Mucosa of stomach (tissue), 1 donor: ENCODE measurements at regions not wholly inside any gene's neighbourhood (a gene's known extent, or its start where the extent isn't known, plus 50 kb on each side); places are given as distances from the start of the nearest gene placed in this dataset.

Experiments
- H3K27me3 ChIP-seq: one replicate; pipeline ENCODE4 v1.7.0; 2013; ENCODE audit warnings: mild to moderate bottlenecking, low read length; ENCODE audit not compliant: control insufficient read depth, insufficient read depth
- H3K36me3 ChIP-seq: one replicate; pipeline ENCODE4 v1.7.0; 2013; ENCODE audit warnings: low read length; ENCODE audit not compliant: control insufficient read depth, insufficient read depth
- H3K4me1 ChIP-seq: one replicate; pipeline ENCODE4 v1.7.0; 2013; ENCODE audit warnings: mild to moderate bottlenecking, low read length; ENCODE audit not compliant: control insufficient read depth, insufficient read depth
- H3K4me3 ChIP-seq: one replicate; pipeline ENCODE4 v1.7.0; 2013; ENCODE audit warnings: low read length
- H3K9ac ChIP-seq: one replicate; pipeline ENCODE4 v1.7.0; 2013; ENCODE audit warnings: mild to moderate bottlenecking, low read length, moderate library complexity
- H3K9me3 ChIP-seq: one replicate; pipeline ENCODE4 v1.7.0; 2013; ENCODE audit warnings: mild to moderate bottlenecking, low read length, moderate library complexity; ENCODE audit not compliant: control insufficient read depth
- donor health status: Pancreatic carcinoma.

DNA sequence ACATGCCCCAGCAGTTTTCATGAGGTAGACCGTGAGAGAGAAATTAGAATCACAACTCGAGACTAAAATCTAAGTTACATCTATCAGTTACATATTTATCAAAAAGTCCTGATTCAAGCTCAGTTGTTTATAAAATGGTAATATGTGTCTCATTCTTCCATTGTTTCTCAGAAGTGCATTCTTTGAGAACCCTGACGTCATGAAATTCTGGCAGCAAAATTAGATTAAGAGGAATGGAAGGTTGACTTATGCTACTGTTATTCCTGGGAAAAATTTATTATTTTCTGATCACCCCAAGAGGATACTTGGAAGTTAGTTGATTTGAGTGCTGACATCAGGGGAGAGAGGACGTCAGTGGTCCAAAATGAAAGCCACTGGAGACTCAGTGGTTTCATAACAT lies 1864.8 kb upstream of the LRRTM1 start:
- Histone ChIP-seq H3K4me1 (no peaks in the 10 kb centered on the region), H3K36me3 (no peaks in the 10 kb centered on the region), H3K9ac (no peak overlapping the region), H3K27me3 (no peaks in the 10 kb centered on the region), H3K4me3 (no peak overlapping the region), H3K9me3 (no peaks in the 10 kb centered on the region)

DNA sequence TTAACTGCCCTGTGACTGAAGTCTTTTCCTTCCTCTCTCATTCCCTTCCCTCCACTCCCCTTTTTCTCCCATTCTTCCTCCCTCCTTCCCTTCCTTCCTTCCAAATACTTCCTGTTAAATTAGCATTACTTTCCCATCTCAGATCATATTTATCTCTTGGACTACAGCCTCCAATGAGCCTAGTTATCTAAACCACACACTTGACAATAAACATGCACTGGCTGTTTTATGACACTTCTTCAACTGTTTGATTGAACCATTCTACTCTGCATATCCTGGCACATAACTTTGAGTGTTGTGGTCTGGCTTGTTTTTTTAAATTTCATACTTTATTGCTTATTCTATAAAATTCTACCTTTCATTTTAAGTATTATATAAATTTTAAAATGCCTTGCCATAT lies 1860.8 kb upstream of the LRRTM1 start:
- Histone ChIP-seq H3K9me3 (no peaks in the 10 kb centered on the region), H3K9ac (no peak overlapping the region), H3K27me3 (no peaks in the 10 kb centered on the region), H3K4me1 (no peaks in the 10 kb centered on the region), H3K36me3 (no peaks in the 10 kb centered on the region), H3K4me3 (no peak overlapping the region)

DNA sequence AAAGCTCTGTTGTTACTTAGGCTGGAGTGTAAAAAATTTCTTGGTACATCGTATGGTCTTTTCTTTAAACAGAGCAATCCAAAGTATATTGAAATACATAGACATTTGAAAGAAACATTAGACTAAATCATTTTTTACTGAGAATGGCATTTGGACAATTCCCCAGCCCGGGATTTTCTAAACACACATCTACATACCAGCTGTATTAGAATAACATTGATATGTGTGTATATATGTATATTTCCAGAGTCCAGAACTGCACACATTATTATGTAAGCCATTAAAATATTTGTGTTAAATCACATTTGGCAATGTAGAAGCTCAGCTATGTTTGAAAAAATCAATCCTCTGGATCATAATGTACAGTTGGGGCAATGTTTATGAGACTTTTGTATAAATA lies 1853.6 kb upstream of the LRRTM1 start:
- Histone ChIP-seq H3K4me1 (no peaks in the 10 kb centered on the region), H3K27me3 (no peaks in the 10 kb centered on the region), H3K4me3 (no peak overlapping the region), H3K36me3 (no peaks in the 10 kb centered on the region), H3K9ac (no peak overlapping the region), H3K9me3 (no peaks in the 10 kb centered on the region)

DNA sequence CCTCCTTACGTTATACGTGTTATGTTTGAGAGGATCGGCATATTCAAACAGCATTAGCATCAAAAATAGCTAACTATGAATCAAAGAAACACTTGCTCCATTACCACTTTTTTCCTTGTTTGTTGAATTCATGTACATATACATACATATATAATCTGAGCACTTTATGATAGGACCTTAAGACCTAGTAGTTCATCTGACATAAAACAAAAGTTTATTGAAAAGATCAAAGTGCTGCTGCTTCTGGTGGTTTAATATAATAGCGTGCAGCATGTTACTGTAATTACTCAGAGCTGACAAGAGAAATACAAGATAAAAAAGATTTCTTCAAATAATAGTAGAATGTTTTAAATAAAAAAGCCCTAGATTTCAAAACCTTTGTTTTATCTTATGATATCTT lies 1850.9 kb upstream of the LRRTM1 start:
- H3K9me3 ChIP-seq, result no peaks in the 10 kb centered on the region
- no peaks in the 10 kb centered on the region for H3K27me3 ChIP-seq
- no peaks in the 10 kb centered on the region for H3K36me3 ChIP-seq
- no peak overlapping the region for H3K9ac ChIP-seq
- no peaks in the 10 kb centered on the region for H3K4me1 ChIP-seq
- no peak overlapping the region for H3K4me3 ChIP-seq

DNA sequence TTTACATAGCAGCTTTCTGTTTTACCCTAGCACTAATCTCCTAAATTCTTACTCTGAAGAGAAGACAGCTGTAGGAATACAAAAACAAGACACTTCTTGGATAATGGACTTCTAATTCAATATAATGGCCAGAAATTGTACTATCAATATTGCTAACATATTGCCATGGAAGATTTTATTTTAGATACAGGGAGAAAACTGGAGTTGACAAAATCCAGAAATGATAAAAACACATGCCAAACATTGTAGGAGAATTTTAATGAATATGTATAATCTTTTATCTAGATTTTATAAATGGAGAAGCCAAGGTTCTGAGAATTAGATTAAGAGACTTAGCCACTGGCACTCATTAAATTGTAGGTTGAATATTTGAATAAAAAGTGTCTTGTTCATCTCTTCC lies 1838.8 kb upstream of the LRRTM1 start:
- Histone ChIP-seq H3K9me3 (no peaks in the 10 kb centered on the region), H3K9ac (no peak overlapping the region), H3K4me1 (peaks cover 21% of the 10 kb centered on the region), H3K36me3 (no peaks in the 10 kb centered on the region), H3K4me3 (no peak overlapping the region), H3K27me3 (no peaks in the 10 kb centered on the region)

DNA sequence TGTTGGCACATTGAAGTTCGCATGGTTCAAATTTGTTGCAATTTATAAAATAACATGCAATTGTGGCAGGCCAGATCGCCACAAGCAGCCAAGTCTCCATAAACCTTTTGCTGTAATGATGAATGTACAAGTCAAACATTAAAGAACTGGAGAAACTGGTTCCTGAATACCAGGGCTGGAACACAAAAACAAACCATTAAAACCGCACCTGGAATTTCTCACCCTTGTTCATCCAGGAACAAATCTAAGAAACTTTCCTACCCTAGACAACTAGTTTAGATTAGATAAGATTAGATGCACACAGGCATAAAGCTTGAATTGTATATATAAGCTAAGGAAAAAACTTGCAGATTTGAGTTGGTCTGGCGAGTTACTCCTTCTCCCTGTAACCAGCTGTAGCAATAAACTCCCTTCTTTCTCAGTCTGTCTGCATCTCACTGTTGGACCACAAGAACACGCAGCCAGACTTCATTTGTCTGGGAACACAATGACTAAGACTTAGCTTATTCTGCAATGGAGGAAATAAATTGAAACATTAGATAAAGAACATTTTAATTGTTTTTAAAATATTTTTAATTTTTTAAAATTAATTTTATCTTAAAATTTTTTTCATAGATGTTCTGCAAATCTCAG lies 1835.5 kb upstream of the LRRTM1 start:
- H3K36me3 ChIP-seq, result no peaks in the 10 kb centered on the region
- H3K4me1 ChIP-seq, result peaks cover 9% of the 10 kb centered on the region
- no peaks in the 10 kb centered on the region for H3K9me3 ChIP-seq
- H3K9ac ChIP-seq, result no peak overlapping the region
- no peak overlapping the region for H3K4me3 ChIP-seq
- H3K27me3 ChIP-seq, result no peaks in the 10 kb centered on the region

DNA sequence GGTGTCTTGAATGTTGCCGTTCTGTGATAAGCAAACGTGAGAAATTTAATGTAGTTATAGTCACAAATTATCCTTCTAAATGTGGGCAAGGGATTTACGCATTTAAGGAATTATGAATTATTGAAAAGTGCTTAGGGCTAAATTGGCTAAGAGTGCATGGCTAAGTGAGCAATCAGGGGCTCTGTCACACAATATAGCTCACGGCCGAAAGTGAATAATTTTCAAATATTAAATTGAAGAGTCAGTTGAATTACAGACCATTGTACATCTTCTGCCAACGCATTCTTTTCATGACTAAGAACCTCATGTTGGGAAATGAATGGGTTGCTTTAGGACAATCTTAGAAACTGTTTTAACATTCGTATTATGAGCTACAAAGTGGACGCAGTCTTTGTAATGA lies 1832.9 kb upstream of the LRRTM1 start:
- Histone ChIP-seq H3K9ac (no peak overlapping the region), H3K4me3 (no peak overlapping the region), H3K27me3 (no peaks in the 10 kb centered on the region), H3K4me1 (peaks cover 9% of the 10 kb centered on the region), H3K36me3 (no peaks in the 10 kb centered on the region), H3K9me3 (no peaks in the 10 kb centered on the region)

DNA sequence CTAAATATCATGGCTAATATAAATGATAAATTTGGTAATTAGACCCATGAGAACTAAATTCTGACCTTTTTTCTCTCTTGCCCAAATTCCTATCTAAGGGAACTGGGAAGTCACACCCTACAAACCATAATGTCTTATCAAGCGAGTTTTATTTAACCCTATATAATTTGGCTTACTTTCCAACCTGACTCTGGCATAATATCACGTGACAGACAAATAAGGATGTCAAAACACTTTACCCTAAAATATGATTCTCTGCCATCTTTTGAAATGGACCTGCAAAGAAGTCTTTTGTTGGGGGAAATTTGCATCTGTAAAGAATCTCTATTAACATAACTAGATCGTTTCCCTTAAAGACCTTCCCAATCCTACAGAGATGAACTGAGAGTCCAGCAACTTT lies 1823.5 kb upstream of the LRRTM1 start:
- no peaks in the 10 kb centered on the region for H3K36me3 ChIP-seq
- no peaks in the 10 kb centered on the region for H3K4me1 ChIP-seq
- H3K9ac ChIP-seq, result no peak overlapping the region
- H3K9me3 ChIP-seq, result no peaks in the 10 kb centered on the region
- H3K27me3 ChIP-seq, result no peaks in the 10 kb centered on the region
- H3K4me3 ChIP-seq, result no peak overlapping the region

DNA sequence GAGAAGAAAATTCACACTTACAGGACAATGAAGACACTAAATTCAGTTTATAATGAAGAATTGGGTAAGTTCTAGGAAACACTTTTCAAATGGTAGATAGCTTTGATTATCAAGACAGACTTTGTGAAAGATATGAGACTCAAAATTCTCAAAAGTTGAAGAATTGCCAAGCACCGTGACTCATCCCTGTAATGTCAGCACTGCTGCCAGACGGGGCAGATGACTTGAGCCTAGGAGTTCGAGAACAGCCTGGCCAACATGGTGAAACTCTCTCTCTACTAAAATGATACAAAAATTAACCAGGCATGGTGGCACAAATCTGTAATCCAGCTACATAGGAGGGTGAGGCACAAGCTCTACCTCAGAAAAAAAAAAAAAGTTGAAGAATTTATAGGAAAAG lies 1820.1 kb upstream of the LRRTM1 start:
- Histone ChIP-seq H3K27me3 (no peaks in the 10 kb centered on the region), H3K9me3 (no peaks in the 10 kb centered on the region), H3K9ac (no peak overlapping the region), H3K36me3 (no peaks in the 10 kb centered on the region), H3K4me1 (peaks cover 24% of the 10 kb centered on the region), H3K4me3 (no peak overlapping the region)

DNA sequence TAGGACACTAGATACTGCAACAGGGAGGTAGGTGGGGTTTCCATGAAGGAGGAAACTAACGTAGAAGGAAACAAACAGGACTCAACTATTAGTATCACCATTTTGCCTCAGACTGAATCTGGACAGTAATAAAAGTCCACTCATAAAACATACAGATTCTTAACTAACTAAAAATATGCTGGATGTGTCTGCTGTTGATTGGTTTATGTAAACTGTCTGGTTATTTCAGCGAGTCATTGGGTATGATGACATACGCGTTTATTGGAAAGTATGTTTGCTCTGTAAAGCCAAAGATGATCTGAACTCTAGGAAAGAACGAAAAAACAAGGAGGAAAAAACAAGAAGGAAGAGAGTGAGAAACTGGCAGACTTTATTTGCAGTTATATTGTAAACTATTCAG lies 1816.1 kb upstream of the LRRTM1 start:
- H3K4me1 ChIP-seq, result peaks cover 25% of the 10 kb centered on the region
- no peak overlapping the region for H3K9ac ChIP-seq
- H3K36me3 ChIP-seq, result no peaks in the 10 kb centered on the region
- no peaks in the 10 kb centered on the region for H3K9me3 ChIP-seq
- H3K27me3 ChIP-seq, result no peaks in the 10 kb centered on the region
- no peak overlapping the region for H3K4me3 ChIP-seq

DNA sequence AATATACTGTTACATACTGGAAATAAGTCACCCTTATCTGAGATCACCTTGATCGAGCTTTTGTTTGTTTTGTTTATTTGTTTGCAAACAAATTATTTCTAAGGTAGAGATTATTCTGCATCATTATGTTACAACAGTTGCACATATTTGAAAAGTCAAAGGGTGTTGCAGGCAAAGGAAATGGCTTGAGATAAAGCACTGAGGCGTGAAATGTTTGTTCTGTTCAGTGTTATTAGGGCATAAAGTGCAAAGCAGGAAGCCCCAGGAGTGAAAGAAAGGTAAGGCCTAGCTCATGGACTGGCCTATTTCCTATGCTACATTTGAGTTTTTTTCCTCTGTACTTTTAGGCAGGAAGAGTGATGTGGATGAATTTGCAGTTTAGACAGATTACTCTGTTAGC lies 1815.6 kb upstream of the LRRTM1 start:
- no peaks in the 10 kb centered on the region for H3K27me3 ChIP-seq
- no peak overlapping the region for H3K9ac ChIP-seq
- peaks cover 25% of the 10 kb centered on the region for H3K4me1 ChIP-seq
- H3K4me3 ChIP-seq, result no peak overlapping the region
- H3K36me3 ChIP-seq, result no peaks in the 10 kb centered on the region
- no peaks in the 10 kb centered on the region for H3K9me3 ChIP-seq

DNA sequence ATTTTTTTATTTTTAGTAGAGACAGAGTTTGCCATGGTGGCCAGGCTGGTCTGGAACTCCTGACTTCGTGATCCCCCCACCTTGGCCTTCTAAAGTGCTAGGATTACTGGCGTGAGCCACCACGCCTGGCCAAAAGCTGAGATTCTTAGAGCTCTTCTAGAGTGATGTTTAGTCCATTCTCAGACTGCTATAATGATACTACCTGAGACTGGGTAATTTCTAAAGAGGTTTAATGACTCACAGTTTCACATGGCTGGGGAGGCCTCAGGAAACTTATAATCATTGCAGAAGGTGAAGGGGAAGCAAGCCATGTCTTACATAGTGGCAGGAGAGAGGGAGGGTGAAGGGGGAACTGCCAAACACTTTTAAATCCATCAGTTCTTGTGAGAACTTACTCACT lies 1804.9 kb upstream of the LRRTM1 start:
- Histone ChIP-seq H3K9ac (no peak overlapping the region), H3K4me1 (no peaks in the 10 kb centered on the region)

DNA sequence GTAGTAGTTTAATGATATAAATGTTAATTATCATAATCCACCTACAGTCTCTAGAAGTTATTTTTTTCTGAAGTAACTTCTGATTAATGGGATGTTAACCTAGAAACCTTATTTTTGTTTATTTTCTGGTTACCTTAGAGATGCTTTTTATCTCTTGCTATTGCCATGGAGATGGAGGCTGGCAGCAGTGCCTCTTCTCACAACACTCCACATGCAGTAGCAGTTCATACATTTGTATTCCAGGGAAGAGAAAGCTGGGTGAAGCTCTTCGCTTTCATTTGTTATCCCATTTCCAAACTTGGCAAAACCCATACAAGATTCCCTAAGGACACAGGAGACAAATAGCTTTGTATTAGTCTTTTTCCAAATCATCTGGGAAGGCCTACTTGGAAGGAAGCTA lies 1794.1 kb upstream of the LRRTM1 start:
- no peaks in the 10 kb centered on the region for H3K27me3 ChIP-seq

More for the DNA sequence above, 1804.9 kb upstream of the LRRTM1 start:
- Histone ChIP-seq H3K4me3 (no peak overlapping the region), H3K9me3 (no peaks in the 10 kb centered on the region), H3K36me3 (no peaks in the 10 kb centered on the region), H3K27me3 (no peaks in the 10 kb centered on the region)

More for the DNA sequence above, 1794.1 kb upstream of the LRRTM1 start:
- H3K4me3 ChIP-seq, result no peak overlapping the region
- no peaks in the 10 kb centered on the region for H3K4me1 ChIP-seq
- H3K9ac ChIP-seq, result no peak overlapping the region
- no peaks in the 10 kb centered on the region for H3K36me3 ChIP-seq
- H3K9me3 ChIP-seq, result no peaks in the 10 kb centered on the region
